ENCODE measurements at regions not wholly inside any gene's neighbourhood (a gene's known extent, or its start where the extent isn't known, plus 50 kb on each side); places are given as distances from the start of the nearest gene placed in this dataset.

DNA sequence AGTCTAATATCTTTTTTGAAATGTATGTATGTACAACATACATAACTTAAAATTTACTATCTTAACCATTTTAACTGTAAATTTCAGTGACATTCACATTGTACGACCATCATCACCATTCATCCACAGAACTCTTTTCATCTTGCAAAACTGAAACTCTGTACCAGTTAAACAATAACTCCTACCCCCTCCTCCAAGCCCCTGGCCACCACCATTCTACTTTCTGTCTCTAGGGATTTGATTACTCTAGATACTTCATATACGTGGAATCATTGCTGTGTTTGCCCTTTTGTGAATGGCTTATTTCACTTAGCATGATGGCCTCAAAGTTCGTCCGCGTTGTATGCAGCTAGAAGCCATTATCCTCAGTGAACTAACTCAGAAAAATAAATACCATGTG lies 217.0 kb downstream of the METTL4 start:
- TF ChIP-seq, protein P1, sequence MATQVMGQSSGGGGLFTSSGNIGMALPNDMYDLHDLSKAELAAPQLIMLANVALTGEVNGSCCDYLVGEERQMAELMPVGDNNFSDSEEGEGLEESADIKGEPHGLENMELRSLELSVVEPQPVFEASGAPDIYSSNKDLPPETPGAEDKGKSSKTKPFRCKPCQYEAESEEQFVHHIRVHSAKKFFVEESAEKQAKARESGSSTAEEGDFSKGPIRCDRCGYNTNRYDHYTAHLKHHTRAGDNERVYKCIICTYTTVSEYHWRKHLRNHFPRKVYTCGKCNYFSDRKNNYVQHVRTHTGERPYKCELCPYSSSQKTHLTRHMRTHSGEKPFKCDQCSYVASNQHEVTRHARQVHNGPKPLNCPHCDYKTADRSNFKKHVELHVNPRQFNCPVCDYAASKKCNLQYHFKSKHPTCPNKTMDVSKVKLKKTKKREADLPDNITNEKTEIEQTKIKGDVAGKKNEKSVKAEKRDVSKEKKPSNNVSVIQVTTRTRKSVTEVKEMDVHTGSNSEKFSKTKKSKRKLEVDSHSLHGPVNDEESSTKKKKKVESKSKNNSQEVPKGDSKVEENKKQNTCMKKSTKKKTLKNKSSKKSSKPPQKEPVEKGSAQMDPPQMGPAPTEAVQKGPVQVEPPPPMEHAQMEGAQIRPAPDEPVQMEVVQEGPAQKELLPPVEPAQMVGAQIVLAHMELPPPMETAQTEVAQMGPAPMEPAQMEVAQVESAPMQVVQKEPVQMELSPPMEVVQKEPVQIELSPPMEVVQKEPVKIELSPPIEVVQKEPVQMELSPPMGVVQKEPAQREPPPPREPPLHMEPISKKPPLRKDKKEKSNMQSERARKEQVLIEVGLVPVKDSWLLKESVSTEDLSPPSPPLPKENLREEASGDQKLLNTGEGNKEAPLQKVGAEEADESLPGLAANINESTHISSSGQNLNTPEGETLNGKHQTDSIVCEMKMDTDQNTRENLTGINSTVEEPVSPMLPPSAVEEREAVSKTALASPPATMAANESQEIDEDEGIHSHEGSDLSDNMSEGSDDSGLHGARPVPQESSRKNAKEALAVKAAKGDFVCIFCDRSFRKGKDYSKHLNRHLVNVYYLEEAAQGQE (IDR thresholded peaks at IDR 0.05; ENCODE audit: insufficient replicate concordance, low read depth) = no peak
- TF ChIP-seq GABPA (IDR thresholded peaks at IDR 0.05; ENCODE audit: low read depth) (no peak), SPI1 (IDR thresholded peaks at IDR 0.05; ENCODE audit: borderline replicate concordance, low read depth) (no peak), POLR2AphosphoS5 (IDR thresholded peaks at IDR 0.05; ENCODE audit: low read depth) (no peak)
- TF ChIP-seq, protein P2, sequence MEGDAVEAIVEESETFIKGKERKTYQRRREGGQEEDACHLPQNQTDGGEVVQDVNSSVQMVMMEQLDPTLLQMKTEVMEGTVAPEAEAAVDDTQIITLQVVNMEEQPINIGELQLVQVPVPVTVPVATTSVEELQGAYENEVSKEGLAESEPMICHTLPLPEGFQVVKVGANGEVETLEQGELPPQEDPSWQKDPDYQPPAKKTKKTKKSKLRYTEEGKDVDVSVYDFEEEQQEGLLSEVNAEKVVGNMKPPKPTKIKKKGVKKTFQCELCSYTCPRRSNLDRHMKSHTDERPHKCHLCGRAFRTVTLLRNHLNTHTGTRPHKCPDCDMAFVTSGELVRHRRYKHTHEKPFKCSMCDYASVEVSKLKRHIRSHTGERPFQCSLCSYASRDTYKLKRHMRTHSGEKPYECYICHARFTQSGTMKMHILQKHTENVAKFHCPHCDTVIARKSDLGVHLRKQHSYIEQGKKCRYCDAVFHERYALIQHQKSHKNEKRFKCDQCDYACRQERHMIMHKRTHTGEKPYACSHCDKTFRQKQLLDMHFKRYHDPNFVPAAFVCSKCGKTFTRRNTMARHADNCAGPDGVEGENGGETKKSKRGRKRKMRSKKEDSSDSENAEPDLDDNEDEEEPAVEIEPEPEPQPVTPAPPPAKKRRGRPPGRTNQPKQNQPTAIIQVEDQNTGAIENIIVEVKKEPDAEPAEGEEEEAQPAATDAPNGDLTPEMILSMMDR (IDR thresholded peaks at IDR 0.05; ENCODE audit: insufficient read depth, low read length) = no peak
- H3K27me3 ChIP-seq (ENCODE audit: insufficient read depth, poor library complexity, severe bottlenecking) = no peaks in the 10 kb centered on the region
- no peak overlapping the region for H3K4me3 ChIP-seq (replicated peaks; ENCODE audit: insufficient read depth, low read length)
- DNase-seq (ENCODE audit: low read depth in 1 of 2, low spot score in 1 of 2) = no peak
- H3K27ac ChIP-seq (replicated peaks) = no peak overlapping the region

DNA sequence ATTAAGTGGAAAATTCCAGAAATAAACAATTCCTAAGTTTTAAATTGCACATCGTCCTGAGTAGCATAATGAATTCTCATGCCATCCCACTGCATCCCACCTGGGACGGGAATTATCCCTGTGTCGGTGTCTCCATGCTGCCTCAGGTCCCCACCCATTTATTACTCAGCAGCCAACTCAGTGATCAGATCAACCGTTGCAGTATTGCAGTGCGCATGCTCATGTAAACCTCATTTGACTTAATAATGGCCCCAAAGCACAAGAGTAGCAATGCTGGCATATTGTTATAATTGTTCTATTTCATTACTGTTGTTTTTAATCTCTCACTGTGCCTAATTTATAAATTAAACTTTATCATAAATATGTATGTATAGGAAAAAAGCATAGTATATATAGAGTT lies 214.4 kb downstream of the METTL4 start:
- Histone ChIP-seq H3K27me3 (ENCODE audit: insufficient read depth, poor library complexity, severe bottlenecking) (no peaks in the 10 kb centered on the region), H3K4me3 (replicated peaks; ENCODE audit: insufficient read depth, low read length) (no peak overlapping the region), H3K27ac (replicated peaks) (no peak overlapping the region)
- no peak for DNase-seq (ENCODE audit: low read depth in 1 of 2, low spot score in 1 of 2)
- TF ChIP-seq GABPA (IDR thresholded peaks at IDR 0.05; ENCODE audit: low read depth) (no peak), POLR2AphosphoS5 (IDR thresholded peaks at IDR 0.05; ENCODE audit: low read depth) (no peak), SPI1 (IDR thresholded peaks at IDR 0.05; ENCODE audit: borderline replicate concordance, low read depth) (no peak)
- TF ChIP-seq, protein P2 (IDR thresholded peaks at IDR 0.05; ENCODE audit: insufficient read depth, low read length) = no peak
- TF ChIP-seq, protein P1 (IDR thresholded peaks at IDR 0.05; ENCODE audit: insufficient replicate concordance, low read depth) = no peak

DNA sequence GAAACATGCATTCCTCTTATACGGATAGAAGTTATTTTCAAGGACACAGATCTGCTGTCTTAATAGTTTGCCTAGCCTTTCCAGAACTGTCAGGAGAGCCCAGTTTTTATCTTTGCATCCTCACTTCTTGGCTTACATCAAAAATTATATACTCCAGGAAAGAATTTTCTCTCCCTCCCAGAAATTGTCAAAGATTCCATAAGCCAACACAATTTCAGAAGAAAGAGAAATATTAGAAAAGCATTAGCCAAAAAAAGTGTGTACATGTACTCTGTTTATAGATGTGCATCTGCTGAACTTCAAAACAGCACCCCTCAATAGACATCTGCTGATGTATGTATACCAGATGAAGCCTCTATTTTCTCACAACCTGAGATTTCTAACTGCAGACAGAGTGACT lies 210.4 kb downstream of the METTL4 start:
- H3K27me3 ChIP-seq (ENCODE audit: insufficient read depth, poor library complexity, severe bottlenecking) = no peaks in the 10 kb centered on the region
- H3K4me3 ChIP-seq (replicated peaks; ENCODE audit: insufficient read depth, low read length) = no peak overlapping the region

More for the DNA sequence above, 210.4 kb downstream of the METTL4 start:
- no peak overlapping the region for H3K27ac ChIP-seq (replicated peaks)
- TF ChIP-seq GABPA (IDR thresholded peaks at IDR 0.05; ENCODE audit: low read depth) (no peak), POLR2AphosphoS5 (IDR thresholded peaks at IDR 0.05; ENCODE audit: low read depth) (no peak), SPI1 (IDR thresholded peaks at IDR 0.05; ENCODE audit: borderline replicate concordance, low read depth) (no peak)
- TF ChIP-seq, protein P2 (IDR thresholded peaks at IDR 0.05; ENCODE audit: insufficient read depth, low read length) = no peak
- TF ChIP-seq, protein P1 (IDR thresholded peaks at IDR 0.05; ENCODE audit: insufficient replicate concordance, low read depth) = no peak
- no peak for DNase-seq (ENCODE audit: low read depth in 1 of 2, low spot score in 1 of 2)

Data from HL-60 (cell line).